ENCODE measurements at regions not wholly inside any gene's neighbourhood (a gene's known extent, or its start where the extent isn't known, plus 50 kb on each side); places are given as distances from the start of the nearest gene placed in this dataset.

- DNase-seq (ENCODE audit: low read depth, low spot score), result no peak
- in situ Hi-C loops (cut with HindIII; ENCODE audit: low pct_unique_long_range_greater_than_20kb, low sequenced_read_pairs), result no loop called here
Measured at GRCh38 chr17:77508047-77508715, 367.4 kb downstream of the SEC14L1 start.

DNA sequence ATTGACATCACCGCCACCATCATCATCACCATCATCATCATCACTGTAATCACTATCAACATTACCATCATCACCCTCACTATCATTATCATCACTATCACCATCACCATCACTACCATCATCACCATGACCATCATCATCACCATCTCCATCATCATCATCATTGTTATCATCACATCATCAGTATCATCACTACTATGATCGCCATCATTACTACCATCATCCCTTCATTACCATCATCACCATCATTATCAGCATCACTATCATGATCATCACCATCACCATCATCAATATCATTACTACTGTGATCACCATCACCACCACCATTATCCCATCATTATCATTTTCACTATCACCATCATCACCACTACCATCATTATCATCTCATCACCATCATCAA, 368.3 kb downstream of the SEC14L1 start:
- in situ Hi-C loops (cut with HindIII; ENCODE audit: low pct_unique_long_range_greater_than_20kb, low sequenced_read_pairs), result no loop called here

GRCh38 chr17:77509599-77509998, 368.8 kb downstream of the SEC14L1 start:
- no peak for DNase-seq (ENCODE audit: low read depth, low spot score)
- in situ Hi-C loops (cut with HindIII; ENCODE audit: low pct_unique_long_range_greater_than_20kb, low sequenced_read_pairs), result no loop called here

More for the DNA sequence above, 368.3 kb downstream of the SEC14L1 start:
- no peak for DNase-seq (ENCODE audit: low read depth, low spot score)

- in situ Hi-C loops (cut with HindIII; ENCODE audit: low pct_unique_long_range_greater_than_20kb, low sequenced_read_pairs), result loop anchor here (10.0 kb wide), 1 partner anchor 85 kb away; no protein-coding TSS in a partner anchor
- no peak for DNase-seq (ENCODE audit: low read depth, low spot score)
Measured at GRCh38 chr17:77510133-77510796, 369.5 kb downstream of the SEC14L1 start.

- no peak for DNase-seq (ENCODE audit: low read depth, low spot score)
- in situ Hi-C loops (cut with HindIII; ENCODE audit: low pct_unique_long_range_greater_than_20kb, low sequenced_read_pairs), result loop anchor here (10.0 kb wide), 1 partner anchor 83 kb away; no protein-coding TSS in a partner anchor
Measured at GRCh38 chr17:77511514-77512061, 370.8 kb downstream of the SEC14L1 start.

DNA sequence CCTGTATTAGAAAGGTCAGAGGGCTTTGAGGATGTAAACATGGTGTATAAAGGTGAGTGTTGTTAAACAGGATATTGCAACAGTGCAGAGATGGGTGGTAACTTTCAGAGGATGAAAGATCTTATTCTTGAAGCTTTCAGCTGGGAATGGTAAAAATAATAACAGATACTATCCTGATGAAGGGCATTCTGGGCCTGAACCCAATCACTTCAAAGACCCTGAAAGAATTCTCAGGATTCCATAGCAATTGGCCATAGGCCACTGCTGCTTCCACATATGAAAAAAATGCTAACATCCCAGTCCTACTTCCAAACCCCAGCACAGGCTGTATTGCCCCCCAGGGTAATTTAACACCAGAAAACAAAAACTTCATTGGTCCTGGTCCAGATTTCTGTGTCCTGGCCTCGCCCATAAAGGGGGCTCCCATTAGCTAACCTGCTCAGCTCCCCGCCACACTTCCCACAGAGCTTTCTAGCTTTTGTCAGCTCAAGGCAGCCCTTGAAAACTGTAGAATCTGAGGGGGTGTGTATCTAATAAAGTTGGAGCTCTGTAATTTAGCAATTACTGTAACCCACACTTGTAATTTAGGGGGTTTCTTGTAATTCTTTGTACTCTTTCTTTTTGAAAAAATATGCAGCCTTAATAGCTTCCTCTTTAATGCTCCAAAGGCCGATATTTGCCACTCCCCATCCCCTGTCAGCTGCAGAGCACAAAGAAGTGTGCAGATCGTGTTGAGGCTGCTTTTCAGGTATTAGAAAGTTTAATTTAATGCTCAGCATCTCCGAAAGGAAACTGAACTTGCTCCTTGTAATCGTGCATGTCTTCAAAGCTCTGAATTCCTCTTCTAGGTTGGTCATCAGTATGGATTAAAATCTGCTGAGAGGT, 371.5 kb downstream of the SEC14L1 start:
- in situ Hi-C loops (cut with HindIII; ENCODE audit: low pct_unique_long_range_greater_than_20kb, low sequenced_read_pairs), result loop anchor here (10.0 kb wide), 1 partner anchor 82 kb away; no protein-coding TSS in a partner anchor
- peak; percentile 47 for DNase-seq (ENCODE audit: low read depth, low spot score)

- no peak for DNase-seq (ENCODE audit: low read depth, low spot score)
- in situ Hi-C loops (cut with HindIII; ENCODE audit: low pct_unique_long_range_greater_than_20kb, low sequenced_read_pairs), result loop anchor here (10.0 kb wide), 1 partner anchor 82 kb away; no protein-coding TSS in a partner anchor
Measured at GRCh38 chr17:77513045-77513444, 372.3 kb downstream of the SEC14L1 start.

GRCh38 chr17:77515227-77515626, 374.5 kb downstream of the SEC14L1 start:
- in situ Hi-C loops (cut with HindIII; ENCODE audit: low pct_unique_long_range_greater_than_20kb, low sequenced_read_pairs), result loop anchor here (10.0 kb wide), 1 partner anchor 80 kb away; no protein-coding TSS in a partner anchor
- no peak for DNase-seq (ENCODE audit: low read depth, low spot score)

DNA sequence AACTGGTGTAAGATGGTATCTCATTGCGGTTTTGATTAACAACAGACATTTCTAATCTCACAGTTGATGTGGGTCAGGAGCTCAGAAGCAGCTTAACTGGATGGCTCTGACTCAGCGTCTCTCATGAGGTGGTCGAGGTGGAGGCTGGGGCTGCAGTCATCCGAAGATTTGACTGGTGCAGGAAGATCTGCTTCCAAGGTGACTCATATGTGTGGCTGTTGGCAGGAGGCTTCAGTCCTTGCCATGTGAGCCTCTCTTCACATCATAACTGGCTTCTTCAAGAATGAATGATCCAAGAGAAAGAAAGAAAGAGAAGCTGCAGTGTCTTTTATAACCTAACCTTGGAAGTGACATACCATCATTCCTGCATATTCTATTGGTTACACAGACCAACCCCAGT, 376.1 kb downstream of the SEC14L1 start:
- in situ Hi-C loops (cut with HindIII; ENCODE audit: low pct_unique_long_range_greater_than_20kb, low sequenced_read_pairs), result loop anchor here (10.0 kb wide), 1 partner anchor 78 kb away; no protein-coding TSS in a partner anchor
- no peak for DNase-seq (ENCODE audit: low read depth, low spot score)

DNA sequence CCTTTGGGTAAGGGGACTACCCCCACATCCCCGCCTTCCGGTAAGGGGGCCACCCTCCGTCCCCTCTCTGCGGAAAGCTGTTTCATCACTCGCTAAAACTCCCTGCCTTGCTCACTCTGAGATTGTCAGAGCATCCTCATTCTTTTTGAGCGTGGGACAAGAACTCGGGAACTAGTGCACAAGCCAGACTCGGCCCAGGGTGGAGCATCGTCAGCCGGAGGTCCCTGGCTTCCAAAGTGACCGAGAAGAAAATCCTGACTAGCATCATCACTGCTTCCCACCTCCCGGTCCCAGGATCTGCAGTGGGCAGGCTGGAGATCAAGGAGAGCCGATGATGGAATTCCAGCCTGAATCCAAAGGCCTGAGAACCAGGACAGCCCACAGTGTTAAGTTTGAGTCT, 380.3 kb downstream of the SEC14L1 start:
- in situ Hi-C loops (cut with HindIII; ENCODE audit: low pct_unique_long_range_greater_than_20kb, low sequenced_read_pairs), result no loop called here

GRCh38 chr17:77523540-77523939, 382.8 kb downstream of the SEC14L1 start:
- in situ Hi-C loops (cut with HindIII; ENCODE audit: low pct_unique_long_range_greater_than_20kb, low sequenced_read_pairs), result no loop called here
- no peak for DNase-seq (ENCODE audit: low read depth, low spot score)

More for the DNA sequence above, 380.3 kb downstream of the SEC14L1 start:
- DNase-seq (ENCODE audit: low read depth, low spot score), result no peak

- in situ Hi-C loops (cut with HindIII; ENCODE audit: low pct_unique_long_range_greater_than_20kb, low sequenced_read_pairs), result no loop called here
- DNase-seq (ENCODE audit: low read depth, low spot score), result no peak
Measured at GRCh38 chr17:77526259-77526711, 385.5 kb downstream of the SEC14L1 start.

DNA sequence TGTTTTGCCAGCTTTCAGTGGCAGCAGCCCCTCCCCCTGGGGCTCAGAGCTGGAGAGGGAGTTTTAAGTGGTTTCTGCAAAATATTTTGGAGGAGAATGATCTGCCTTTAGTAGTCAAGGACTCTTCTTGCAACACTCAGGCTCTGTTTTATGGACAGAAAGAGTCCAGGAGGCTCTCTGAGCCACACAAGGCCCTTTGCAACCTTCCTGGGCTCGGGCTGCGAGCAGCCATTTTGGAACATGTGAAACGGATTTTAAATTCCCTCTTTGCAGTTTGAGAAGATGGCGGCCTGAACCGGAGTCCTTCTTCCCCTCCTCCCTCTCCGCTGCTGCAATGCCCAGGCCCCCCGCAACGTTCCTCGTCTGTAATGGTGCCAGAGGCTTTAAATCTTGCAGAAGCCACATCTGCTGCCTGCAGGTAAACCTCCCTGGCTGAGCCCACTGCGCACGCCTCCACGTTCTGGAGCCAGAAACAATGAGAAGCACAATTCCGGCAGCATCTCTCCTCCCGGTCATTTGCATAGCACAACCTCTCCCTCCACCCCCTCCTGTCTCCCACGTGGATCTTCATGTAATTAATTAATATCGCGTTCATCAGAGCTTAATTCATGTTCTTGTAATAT, 386.1 kb downstream of the SEC14L1 start:
- DNase-seq (ENCODE audit: low read depth, low spot score), result no peak
- in situ Hi-C loops (cut with HindIII; ENCODE audit: low pct_unique_long_range_greater_than_20kb, low sequenced_read_pairs), result no loop called here

GRCh38 chr17:77527409-77527808, 386.6 kb downstream of the SEC14L1 start:
- DNase-seq (ENCODE audit: low read depth, low spot score), result no peak
- in situ Hi-C loops (cut with HindIII; ENCODE audit: low pct_unique_long_range_greater_than_20kb, low sequenced_read_pairs), result no loop called here

DNA sequence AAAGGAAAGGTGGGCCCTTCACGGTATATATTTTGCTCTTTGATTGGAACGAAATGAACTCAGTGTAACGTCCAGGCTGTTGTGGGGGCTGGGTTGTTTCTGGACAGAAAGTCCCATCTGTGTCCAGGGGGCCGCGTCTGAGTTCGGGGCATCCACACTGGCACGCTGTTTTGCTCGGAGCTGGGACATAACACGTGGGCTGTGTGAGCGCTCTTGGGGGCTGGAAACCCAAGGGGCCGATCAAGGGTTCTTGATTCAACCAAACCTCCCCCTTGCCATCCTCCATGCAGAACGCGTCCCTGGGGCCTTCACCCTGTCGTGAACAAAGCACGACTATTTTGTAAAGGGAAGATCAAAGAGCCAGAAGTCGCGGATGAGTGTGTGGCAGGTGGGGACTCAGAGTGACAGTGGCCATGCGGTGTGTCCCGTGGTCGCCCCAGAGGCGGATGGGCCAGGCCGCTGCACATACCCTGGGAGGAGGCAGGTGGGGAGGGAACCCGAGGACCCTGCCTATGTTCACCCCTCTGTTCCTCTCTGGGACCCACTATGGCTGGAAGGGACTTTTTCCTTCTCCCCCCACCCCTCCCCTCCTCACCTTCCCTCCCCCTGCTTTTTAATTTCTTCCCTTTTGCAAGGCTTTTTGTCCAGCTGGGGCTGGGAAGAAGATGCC, 387.2 kb downstream of the SEC14L1 start:
- DNase-seq (ENCODE audit: low read depth, low spot score), result no peak
- in situ Hi-C loops (cut with HindIII; ENCODE audit: low pct_unique_long_range_greater_than_20kb, low sequenced_read_pairs), result no loop called here

GRCh38 chr17:77528516-77529327, 388.0 kb downstream of the SEC14L1 start:
- in situ Hi-C loops (cut with HindIII; ENCODE audit: low pct_unique_long_range_greater_than_20kb, low sequenced_read_pairs), result no loop called here
- no peak for DNase-seq (ENCODE audit: low read depth, low spot score)
